ENCODE measurements at regions not wholly inside any gene's neighbourhood (a gene's known extent, or its start where the extent isn't known, plus 50 kb on each side); places are given as distances from the start of the nearest gene placed in this dataset.

DNA sequence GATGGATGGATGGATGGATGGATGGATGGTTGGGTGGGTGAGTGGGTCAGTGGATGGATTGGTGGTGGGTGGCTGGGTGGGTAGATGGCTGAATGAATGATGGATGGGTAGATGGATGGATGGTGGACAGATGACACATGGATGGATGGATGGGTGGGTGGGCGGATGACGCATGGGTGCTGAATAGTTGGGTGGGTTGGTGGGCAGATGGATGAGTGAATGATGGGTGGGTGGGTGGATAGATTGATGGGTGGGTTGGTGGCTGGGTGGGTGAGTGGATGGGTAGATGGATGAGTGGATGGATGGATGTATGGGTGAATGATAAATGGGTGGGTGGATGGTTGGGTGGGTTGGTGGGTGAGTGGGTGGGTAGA, 69.9 kb upstream of the NKX1-1 start:
- no peak for DNase-seq (ENCODE audit: low read depth)

DNA sequence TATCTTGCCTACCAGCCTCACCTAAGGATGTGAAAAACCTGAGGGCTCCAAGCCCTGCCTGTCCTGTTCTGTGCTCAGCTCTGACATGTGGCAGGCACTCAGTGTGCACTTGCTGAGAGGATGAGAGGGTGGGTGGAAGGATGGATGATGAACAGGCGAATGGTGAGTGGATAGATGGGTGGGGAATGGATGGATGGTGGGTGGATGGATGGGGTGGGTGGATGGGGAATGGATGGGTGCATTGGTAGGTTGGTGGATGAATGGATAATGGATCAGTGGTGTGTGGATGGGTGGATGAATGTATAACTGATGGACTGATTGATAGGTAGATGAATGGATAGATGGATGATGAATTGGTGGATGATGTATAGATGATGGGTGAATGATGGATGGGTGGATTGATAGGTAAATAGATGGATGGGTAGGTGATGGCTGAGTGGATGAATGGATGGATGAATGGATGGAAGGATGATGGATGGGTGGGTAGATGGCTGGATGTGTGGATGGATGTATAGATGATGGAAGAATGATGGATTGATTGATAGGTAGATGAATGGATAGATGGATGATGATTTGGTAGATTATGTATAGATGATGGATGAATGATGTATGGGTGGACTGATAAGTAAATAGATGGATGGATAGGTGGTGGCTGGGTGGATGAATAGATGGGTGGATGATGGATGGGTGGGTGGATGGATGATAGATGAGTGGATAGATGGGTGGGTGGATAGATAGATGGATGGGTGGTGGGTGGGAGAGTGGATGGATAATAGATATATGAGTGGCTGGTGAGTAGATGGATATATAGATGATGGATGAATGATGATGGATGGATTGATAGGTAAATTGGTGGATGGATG, 69.3 kb upstream of the NKX1-1 start:
- DNase-seq (ENCODE audit: low read depth): no peak

DNA sequence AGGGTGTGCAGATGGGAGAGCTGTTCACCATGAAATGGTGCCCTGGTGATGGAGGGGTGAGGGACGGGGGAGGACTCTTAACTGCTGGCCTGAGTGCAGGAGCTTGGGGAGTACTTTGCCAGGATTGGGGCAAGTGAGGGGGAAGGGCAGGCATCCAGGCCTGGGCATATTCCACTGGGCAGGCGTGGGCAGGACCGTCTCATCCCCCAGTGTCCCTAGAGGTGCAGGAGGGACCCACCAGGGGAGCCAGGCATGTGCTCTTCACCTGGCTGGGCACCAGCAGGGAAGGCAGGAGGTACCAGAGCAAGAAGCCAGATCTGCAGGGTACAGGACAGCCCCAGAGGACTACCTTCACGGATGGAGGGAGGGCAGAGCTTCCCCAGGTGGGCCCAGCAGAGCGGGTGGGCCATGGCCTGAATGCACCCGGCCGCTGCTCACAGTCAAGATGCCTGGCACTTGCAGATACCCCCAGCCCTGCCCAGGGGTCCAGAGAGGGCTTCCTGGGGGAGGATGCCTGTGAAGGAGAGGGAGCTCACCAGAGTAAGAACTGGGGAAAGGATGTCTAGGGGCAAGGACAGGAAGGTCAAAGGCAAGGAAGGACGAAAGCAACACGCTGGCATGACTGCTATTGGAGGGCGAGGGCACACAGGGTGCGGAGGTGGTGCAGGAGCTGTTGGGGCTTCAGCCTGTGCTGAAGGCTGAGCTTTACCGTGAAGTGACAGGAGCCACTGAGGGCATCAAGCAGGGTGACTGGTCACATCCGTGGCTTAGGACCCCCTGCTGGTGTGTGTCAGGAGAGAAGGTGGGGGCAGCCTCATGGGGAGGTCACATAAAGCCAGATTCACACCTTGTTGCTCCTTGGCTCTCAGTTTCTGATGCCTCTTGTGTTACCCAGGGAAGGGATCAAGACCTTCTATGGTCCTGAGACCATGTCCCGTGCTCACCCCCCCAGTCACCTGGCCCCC, 68.2 kb upstream of the NKX1-1 start:
- no peak for DNase-seq (ENCODE audit: low read depth)

- no peak for DNase-seq (ENCODE audit: low read depth)
Measured at GRCh38 chr4:1473718-1474117, 67.5 kb upstream of the NKX1-1 start.

DNA sequence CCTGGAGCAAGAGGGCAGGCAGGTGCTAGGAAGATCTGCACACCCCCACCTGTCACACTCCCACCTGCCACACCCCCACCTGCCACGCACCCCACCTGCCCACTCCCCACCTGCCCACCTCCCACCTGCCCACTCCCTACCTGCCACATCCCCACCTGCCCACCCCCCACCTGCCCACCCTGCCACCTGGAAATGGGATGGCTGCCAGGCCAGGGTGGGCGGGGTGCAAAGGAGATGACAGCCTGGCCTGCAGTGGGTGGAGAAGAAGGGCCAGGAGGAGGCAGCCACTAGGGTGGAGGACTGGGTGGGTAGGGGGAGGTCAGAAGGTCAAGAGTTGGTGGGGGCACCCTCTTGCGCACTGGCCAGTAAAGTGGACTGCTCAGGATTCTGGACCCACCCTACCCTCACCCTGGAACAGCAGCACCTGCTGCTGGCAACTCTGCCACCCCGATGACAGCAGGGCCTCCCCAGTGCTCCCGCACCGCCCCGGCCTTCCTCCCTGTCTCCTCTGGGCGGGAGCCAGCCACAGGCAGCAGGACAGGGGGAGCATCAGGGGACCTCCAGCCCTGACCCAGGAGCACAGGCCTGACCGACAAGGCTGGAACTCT, 66.8 kb upstream of the NKX1-1 start:
- DNase-seq (ENCODE audit: low read depth): no peak

- no peak for DNase-seq (ENCODE audit: low read depth)
Measured at GRCh38 chr4:1472148-1472797, 66.0 kb upstream of the NKX1-1 start.

DNA sequence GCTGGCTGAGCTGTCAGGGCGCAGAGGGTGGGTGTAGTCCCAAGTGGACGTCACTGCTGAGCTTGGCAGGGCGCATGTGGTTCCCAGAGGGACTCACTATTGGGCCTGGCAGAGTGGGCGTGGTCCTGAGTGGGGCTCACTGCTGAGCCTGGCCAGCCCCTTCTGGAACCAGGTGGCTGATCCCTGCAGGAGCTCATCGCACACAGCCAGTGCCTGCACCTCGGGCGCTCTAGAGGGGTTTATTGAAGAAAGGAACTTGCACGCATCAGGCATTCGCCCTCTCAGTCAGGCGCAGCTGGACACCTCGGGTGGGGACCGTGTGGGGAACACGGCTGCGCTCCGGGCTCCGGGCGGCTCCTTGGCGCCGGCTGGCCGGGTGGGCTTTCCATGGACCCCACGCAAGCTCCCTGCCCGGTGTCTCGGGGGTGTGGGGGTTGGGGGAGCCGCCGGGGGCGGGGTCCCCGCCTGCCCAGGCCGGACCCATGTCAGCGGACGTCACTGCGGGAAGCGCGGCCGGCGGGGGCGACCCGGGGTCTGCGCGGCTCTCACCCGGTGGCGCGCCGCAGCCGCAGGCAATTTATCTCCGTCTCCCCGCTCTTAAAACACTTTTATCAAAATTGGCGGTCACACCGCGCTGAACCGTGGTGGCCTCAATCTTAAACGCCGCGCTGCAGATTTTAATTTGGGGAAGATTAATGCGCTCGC, 65.4 kb upstream of the NKX1-1 start:
- no peak for DNase-seq (ENCODE audit: low read depth)

GRCh38 chr4:1470816-1471442, 64.7 kb upstream of the NKX1-1 start:
- DNase-seq (ENCODE audit: low read depth): no peak

DNA sequence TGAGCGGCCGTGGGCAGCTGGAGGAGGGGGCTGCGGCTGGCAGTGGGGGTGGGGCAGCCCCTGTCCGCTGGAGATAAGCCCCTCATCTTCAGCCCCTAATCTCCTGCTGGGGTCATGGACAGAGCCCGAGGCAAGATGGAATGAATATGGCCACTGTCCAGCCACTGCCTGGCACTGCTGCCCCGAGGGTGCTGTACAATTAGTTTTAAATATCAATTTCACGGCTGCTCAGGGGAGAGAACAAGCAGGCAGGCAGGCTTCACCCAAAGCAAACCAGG, 64.1 kb upstream of the NKX1-1 start:
- no peak for DNase-seq (ENCODE audit: low read depth)

- DNase-seq (ENCODE audit: low read depth): no peak
Measured at GRCh38 chr4:1469607-1470392, 63.6 kb upstream of the NKX1-1 start.

DNA sequence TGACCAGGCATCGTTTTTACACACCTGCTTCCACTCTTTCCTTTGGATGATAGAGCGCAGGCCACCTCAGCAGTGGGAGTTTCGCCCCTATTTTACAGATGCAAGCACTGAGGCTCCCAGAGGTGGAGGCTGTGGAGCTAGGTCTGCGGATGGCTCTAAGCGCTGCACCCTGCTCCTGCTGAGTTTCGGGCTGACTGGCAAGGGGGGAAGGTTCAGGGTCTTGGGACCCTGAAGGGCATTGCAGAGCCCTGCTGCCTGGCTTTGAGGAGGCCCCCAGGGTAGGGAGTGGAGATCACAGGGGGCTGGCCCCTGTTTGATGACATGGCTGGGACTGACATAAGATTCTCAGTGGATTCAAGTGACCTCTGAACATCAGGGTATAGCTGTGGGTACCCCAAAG, 62.8 kb upstream of the NKX1-1 start:
- DNase-seq (ENCODE audit: low read depth): no peak

DNA sequence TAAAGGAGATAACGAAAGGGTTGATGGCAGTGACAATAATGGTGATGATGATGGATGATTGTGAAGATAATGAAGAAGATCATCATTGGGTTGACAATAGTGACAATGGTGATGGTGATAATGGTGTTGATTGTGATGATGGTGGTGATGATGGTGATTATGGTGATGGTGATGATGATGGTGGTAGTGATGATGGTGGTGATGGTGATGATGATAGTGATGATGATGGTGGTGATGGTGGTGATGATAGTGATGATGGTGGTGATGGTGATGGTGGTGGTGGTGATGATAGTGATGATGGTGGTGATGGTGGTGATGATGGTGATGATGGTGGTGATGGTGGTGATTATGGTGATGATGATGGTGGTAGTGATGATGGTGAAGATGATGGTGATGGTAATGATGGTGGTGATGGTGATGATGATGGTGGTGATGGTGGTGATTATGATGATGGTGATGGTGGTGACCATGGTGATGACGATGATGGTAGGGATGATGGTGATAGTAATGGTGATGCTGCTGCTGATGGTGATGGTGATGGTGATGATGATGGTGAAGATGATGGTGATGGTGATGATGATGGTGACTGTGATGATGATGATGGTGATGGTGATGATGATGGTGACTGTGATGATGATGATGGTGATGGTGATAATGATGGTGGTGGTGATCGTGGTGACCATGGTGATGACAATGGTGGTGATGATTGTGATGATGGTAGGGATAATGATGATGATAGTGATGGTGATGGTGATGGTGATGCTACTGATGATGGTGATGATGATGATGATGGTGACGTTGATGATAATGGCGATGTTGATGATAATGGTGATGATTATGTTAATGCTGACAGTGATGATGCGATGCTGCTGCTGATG, 61.6 kb upstream of the NKX1-1 start:
- no peak for DNase-seq (ENCODE audit: low read depth)

GRCh38 chr4:1466863-1467165, 60.6 kb upstream of the NKX1-1 start:
- DNase-seq (ENCODE audit: low read depth): no peak

DNA sequence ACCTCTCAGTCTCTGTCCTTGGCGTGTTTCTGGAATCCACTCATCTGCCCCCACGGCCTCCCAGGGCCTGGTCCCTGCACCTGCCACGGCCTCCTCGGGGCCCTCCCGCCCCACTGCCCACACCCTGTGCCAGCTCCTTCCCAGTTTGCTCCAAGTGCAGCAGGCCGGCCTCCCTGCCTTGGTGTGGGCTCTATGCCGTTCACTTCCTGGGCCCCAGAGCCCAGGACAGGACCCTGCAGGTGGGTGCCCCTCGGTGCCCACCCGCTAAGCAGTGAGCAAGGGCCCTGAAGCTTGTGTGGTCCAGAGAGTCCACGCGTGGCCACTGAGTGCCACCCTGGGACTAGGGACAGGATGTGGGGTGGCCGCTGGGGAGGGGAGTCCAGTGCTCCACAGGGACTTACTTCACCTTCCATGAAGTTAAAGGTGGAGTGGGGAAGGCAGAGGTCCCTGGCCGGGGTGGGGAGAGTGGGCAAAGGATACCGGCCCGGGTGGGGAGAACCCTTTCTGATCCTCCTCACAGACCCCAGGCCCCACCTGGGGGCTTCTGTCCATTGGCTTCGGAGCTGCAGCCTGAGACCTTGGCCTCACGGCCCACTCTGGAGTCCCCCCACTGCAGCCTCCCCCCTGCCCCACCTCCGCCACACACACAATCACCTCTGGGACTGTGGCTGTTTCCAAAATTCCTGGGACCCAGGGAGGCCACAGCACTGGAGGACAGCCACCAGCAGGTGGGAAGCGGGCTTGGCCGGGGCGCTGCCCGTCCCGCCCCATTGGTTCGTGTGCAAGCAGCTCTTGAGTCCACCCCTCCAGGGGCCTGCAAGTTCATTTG, 60.0 kb upstream of the NKX1-1 start:
- DNase-seq (ENCODE audit: low read depth): no peak

DNA sequence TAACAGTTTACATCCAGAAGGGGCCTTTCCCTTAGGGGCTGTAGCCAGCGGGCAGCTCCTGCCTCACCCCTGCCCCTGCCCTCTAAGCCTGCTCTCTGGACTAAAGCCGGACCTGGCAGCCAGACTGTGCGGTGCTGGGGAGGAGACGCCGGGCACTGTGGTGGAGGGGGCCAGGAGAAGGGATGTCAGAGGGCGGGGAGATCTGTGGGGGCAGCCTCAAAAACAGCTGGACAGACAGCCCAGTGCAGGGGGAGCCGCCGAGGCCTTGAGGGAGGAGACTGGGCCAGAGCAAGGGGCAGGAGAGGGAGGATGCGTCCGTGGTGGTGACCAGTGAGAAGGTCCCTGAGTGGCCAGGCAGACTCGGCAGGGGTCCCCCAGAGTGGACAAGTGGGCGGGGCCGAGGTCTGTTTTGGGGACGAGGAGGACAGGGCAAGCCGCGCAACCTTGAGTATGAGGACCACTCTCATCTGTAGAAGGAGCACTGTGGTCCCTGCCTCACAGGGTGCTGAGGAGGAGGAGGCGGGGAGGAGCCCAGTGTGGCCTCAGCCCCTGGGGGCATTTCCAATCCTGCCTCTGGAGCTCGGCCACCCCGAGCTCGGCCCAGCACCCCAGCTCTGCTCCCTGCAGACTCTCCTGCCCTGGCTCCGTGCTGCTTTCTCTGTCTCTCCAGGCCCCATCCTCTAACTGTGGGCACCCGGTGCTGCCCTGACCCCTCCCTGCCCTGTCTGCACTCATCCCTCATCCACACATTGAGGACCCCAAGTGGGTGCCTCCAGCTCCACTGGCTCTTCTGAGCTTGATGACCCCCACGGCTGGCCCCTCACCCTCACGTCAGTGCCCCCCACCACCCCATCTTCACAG, 59.2 kb upstream of the NKX1-1 start:
- DNase-seq (ENCODE audit: low read depth): no peak

DNA sequence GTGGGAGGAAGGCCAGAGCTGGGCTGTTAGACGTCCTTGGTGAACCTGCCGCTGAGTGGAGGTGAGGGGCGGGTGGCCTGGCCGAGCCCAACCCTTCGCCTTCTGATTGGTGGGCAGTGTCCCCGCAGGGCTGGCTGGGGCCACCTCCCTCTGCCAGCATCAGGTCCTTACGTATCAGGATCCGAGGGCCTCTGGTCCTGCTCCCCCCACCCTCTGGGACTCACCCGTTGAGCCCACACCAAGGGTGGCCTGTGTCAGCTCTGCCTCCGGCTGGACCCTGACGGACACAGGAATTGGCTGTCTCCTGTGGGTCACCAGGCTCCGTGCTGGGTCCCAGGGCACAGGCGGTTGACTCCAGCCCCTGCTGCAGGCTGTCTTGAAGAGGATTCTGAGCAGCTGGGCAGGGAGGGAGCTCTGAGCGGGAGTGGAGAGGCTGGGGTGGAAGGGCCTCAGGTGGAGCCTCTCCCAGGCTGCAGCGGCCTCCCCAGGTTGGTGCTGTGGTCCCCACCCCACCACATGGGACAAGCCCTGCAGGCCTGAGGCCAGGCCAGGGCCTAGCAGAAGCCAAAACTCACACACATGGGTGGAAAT, 58.4 kb upstream of the NKX1-1 start:
- no peak for DNase-seq (ENCODE audit: low read depth)

- no peak for DNase-seq (ENCODE audit: low read depth)
Measured at GRCh38 chr4:1463927-1464540, 57.8 kb upstream of the NKX1-1 start.

Data from activated gamma-delta T cell treated with anti-CD3 and anti-CD28 coated beads, Interleukin-2, amount 50 U/mL, for 16 hours (primary cell).